CD14-positive monocyte (primary cell): ENCODE measurements at regions not wholly inside any gene's neighbourhood (a gene's known extent, or its start where the extent isn't known, plus 50 kb on each side); places are given as distances from the start of the nearest gene placed in this dataset.

Source experiments
- DNase-seq, 3 donors: peaks; one replicate each; pipeline ENCODE4 v3.0.0-alpha.2; 2011 to 2022
- H2AFZ ChIP-seq: 2 replicates; pipeline ENCODE4 v1.6.0; 2012; ENCODE audit warnings: mild to moderate bottlenecking, low read depth, low read length, inconsistent platforms; ENCODE audit not compliant: insufficient read depth, poor library complexity, severe bottlenecking
- H3K27ac ChIP-seq, 2 donors: 1 replicate in 1 of 2; 2 replicates in 1 of 2; pipeline ENCODE4 v1.5.1; 2012 to 2013; ENCODE audit warnings: low read length in 2 of 2, control low read depth in 1 of 2, inconsistent platforms in 1 of 2, low read depth in 1 of 2, mild to moderate bottlenecking in 1 of 2
- H3K27me3 ChIP-seq, 2 donors: one replicate each; pipeline versions ENCODE4 v1.6.0 to v1.6.1; 2011 to 2013; ENCODE audit warnings: low read length in 2 of 2; ENCODE audit not compliant: control insufficient read depth in 2 of 2, insufficient read depth in 2 of 2
- H3K36me3 ChIP-seq, 2 donors: replicated peaks in 1 of 2; 1 replicate in 1 of 2; 2 replicates in 1 of 2; pipeline versions ENCODE4 v1.5.1 to v1.6.1; 2012 to 2013; ENCODE audit warnings: low read length in 2 of 2, control low read depth in 1 of 2, inconsistent platforms in 1 of 2, mild to moderate bottlenecking in 1 of 2; ENCODE audit not compliant: insufficient read depth in 2 of 2, control insufficient read depth in 1 of 2
- H3K4me1 ChIP-seq, 2 donors: 1 replicate in 1 of 2; 2 replicates in 1 of 2; pipeline versions ENCODE4 v1.5.1 to v1.6.1; 2012 to 2013; ENCODE audit warnings: low read length in 2 of 2, control low read depth in 1 of 2, inconsistent platforms in 1 of 2, mild to moderate bottlenecking in 1 of 2, moderate library complexity in 1 of 2; ENCODE audit not compliant: insufficient read depth in 2 of 2, control insufficient read depth in 1 of 2
- H3K4me2 ChIP-seq: replicated peaks from 2 replicates; pipeline ENCODE3; 2012; ENCODE audit warnings: low read length, moderate library complexity, mild to moderate bottlenecking; ENCODE audit not compliant: poor library complexity, severe bottlenecking; ENCODE audit errors: extremely low read depth
- H3K4me3 ChIP-seq, 3 experiments: fragments of 200-600 bp in 1 of 3; sonication (generic) in 1 of 3; replicated peaks in 1 of 3; 1 replicate in 2 of 3; 2 replicates in 1 of 3; pipeline ENCODE4 v1.5.1; 2011 to 2013; ENCODE audit warnings: low read length in 3 of 3, mild to moderate bottlenecking in 3 of 3, control low read depth in 2 of 3, low read depth in 2 of 3, inconsistent platforms in 1 of 3, moderate library complexity in 1 of 3
- H3K79me2 ChIP-seq: 2 replicates; pipeline ENCODE4 v1.6.0; 2012; ENCODE audit warnings: mild to moderate bottlenecking, control low read depth, inconsistent platforms, low read length, moderate library complexity; ENCODE audit not compliant: insufficient read depth
- H3K9ac ChIP-seq: 2 replicates; pipeline ENCODE4 v1.6.0; 2017; ENCODE audit warnings: low read length, mild to moderate bottlenecking; ENCODE audit not compliant: insufficient read depth, poor library complexity, severe bottlenecking
- H3K9me3 ChIP-seq, 2 donors: replicated peaks in 1 of 2; 1 replicate in 1 of 2; 2 replicates in 1 of 2; pipeline versions ENCODE4 v1.5.1 to v1.6.1; 2012 to 2013; ENCODE audit warnings: low read length in 2 of 2, control low read depth in 1 of 2; ENCODE audit not compliant: control insufficient read depth in 1 of 2, insufficient read depth in 1 of 2
- H4K20me1 ChIP-seq: 2 replicates; pipeline ENCODE4 v1.6.0; 2012; ENCODE audit warnings: mild to moderate bottlenecking, low read length, control low read depth, moderate library complexity; ENCODE audit not compliant: insufficient read depth
- H3K27ac Mint-ChIP-seq, 7 donors: one replicate each; pipeline ENCODE4 v1.8.0; 2020; ENCODE audit warnings: mild to moderate bottlenecking in 7 of 7, mixed read lengths in 7 of 7, moderate library complexity in 6 of 7, inconsistent platforms in 2 of 7
- H3K27me3 Mint-ChIP-seq, 3 donors: one replicate each; pipeline ENCODE4 v1.8.0; 2021 to 2022; ENCODE audit warnings: low read depth in 3 of 3, mild to moderate bottlenecking in 3 of 3, mixed read lengths in 3 of 3, moderate library complexity in 3 of 3, inconsistent platforms in 1 of 3
- H3K36me3 Mint-ChIP-seq, 2 donors: one replicate each; pipeline ENCODE4 v1.8.0; 2020; ENCODE audit warnings: mixed read lengths in 2 of 2, inconsistent platforms in 1 of 2, mild to moderate bottlenecking in 1 of 2
- H3K4me1 Mint-ChIP-seq: one replicate; pipeline ENCODE4 v1.8.0; 2020; ENCODE audit warnings: mild to moderate bottlenecking, mixed read lengths
- H3K4me3 Mint-ChIP-seq, 2 donors: one replicate each; pipeline ENCODE4 v1.8.0; 2020; ENCODE audit warnings: mild to moderate bottlenecking in 2 of 2, mixed read lengths in 2 of 2, moderate library complexity in 1 of 2
- H3K9me3 Mint-ChIP-seq, 7 donors: one replicate each; pipeline ENCODE4 v1.8.0; 2020 to 2022; ENCODE audit warnings: mixed read lengths in 7 of 7, mild to moderate bottlenecking in 6 of 7, moderate library complexity in 6 of 7, inconsistent platforms in 2 of 7
- WGBS: methylation state at CpG from one replicate; pipeline ENCODE4 v1.1.5; 2013; ENCODE audit warnings: missing lambda C conversion rate; ENCODE audit not compliant: insufficient coverage; 5-methylcytosine and 5-hydroxymethylcytosine counted together
- intact Hi-C, 2 donors: fragments of 100-400 bp; cut with micrococcal nuclease; formaldehyde crosslinking; loops; one replicate each; pipeline versions ENCODE4 v1.15.0 to v1.15.1; 2023
- TF ChIP-seq, protein P1 (sequence below): fragments of 200-600 bp; IDR thresholded peaks from one replicate; pipeline ENCODE4 v1.8.0; 2022; ENCODE audit warnings: antibody characterized with exemption, mild to moderate bottlenecking

GRCh38 chr18:9048236-9048635, 54.3 kb upstream of the NDUFV2 start:
- 100% methylated on average over 2 of the region's 5 CpGs for WGBS
- Mint-ChIP-seq H3K27me3 (peaks cover 0 to 3% (median 0%) of the 10 kb centered on the region in 3 donors), H3K4me3 (no peak overlapping the region), H3K4me1 (no peaks in the 10 kb centered on the region), H3K9me3 (peaks cover 23 to 40% (median 37%) of the 10 kb centered on the region in 7 donors), H3K36me3 (peaks cover 0 to 3% of the 10 kb centered on the region in 2 donors), H3K27ac (peak overlapping the region in 1 of 7 donors; percentile 71)
- Histone ChIP-seq H3K9me3 (peaks cover 20 to 29% of the 10 kb centered on the region in 2 donors), H3K4me2 (no peak overlapping the region), H3K36me3 (no peaks in the 10 kb centered on the region), H3K27ac (no peak overlapping the region), H3K4me3 (no peak overlapping the region), H3K27me3 (no peaks in the 10 kb centered on the region), H3K79me2 (no peaks in the 10 kb centered on the region), H4K20me1 (no peaks in the 10 kb centered on the region), H2AFZ (no peak overlapping the region), H3K4me1 (no peaks in the 10 kb centered on the region), H3K9ac (no peak overlapping the region)
- DNase-seq: no peak
- TF ChIP-seq, protein P1, sequence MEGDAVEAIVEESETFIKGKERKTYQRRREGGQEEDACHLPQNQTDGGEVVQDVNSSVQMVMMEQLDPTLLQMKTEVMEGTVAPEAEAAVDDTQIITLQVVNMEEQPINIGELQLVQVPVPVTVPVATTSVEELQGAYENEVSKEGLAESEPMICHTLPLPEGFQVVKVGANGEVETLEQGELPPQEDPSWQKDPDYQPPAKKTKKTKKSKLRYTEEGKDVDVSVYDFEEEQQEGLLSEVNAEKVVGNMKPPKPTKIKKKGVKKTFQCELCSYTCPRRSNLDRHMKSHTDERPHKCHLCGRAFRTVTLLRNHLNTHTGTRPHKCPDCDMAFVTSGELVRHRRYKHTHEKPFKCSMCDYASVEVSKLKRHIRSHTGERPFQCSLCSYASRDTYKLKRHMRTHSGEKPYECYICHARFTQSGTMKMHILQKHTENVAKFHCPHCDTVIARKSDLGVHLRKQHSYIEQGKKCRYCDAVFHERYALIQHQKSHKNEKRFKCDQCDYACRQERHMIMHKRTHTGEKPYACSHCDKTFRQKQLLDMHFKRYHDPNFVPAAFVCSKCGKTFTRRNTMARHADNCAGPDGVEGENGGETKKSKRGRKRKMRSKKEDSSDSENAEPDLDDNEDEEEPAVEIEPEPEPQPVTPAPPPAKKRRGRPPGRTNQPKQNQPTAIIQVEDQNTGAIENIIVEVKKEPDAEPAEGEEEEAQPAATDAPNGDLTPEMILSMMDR: no peak
- intact Hi-C loops: no loop called here

DNA sequence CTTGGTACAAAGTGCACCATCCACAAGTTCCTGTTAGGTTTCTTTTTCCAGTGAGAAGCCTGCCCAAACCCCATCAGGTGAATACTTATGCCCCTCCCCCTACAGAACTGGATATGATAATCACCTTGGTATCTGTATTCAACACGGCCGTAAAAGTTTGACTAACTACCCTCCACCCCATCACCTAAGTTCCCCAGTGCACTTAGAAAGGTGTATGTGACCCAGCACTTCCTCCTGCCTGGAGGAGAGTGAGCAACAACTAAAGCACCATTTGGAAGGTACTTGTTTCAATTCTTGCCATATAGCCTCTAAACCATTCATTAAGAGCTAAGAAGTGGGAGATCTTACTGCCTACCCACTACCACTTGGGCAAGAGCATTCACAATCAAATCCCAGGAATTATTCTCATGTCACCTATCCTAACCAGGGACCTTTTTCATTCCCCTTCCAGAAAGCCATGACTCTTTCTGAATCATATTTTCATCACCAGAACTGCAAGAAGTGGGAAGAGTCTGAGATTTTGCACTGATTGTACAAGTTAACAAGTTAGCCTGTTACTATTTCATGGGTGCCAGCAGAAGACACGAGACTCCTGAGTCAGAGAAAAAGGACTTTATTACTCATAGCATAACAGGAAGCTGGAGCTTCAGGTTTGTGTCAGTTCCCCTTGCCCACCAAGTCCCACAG, 53.5 kb upstream of the NDUFV2 start:
- Histone ChIP-seq H3K4me2 (no peak overlapping the region), H2AFZ (no peak overlapping the region), H3K9me3 (peaks cover 23 to 29% of the 10 kb centered on the region in 2 donors), H3K4me1 (no peaks in the 10 kb centered on the region), H3K9ac (no peak overlapping the region), H4K20me1 (no peaks in the 10 kb centered on the region), H3K27ac (no peak overlapping the region), H3K79me2 (no peaks in the 10 kb centered on the region), H3K27me3 (no peaks in the 10 kb centered on the region), H3K4me3 (no peak overlapping the region), H3K36me3 (no peaks in the 10 kb centered on the region)
- no peaks in the 10 kb centered on the region for H3K4me1 Mint-ChIP-seq
- intact Hi-C loops: no loop called here
- H3K9me3 Mint-ChIP-seq: peaks cover 25 to 43% (median 39%) of the 10 kb centered on the region in 7 donors
- H3K27me3 Mint-ChIP-seq: peaks cover 0 to 2% (median 0%) of the 10 kb centered on the region in 3 donors
- no peak overlapping the region for H3K4me3 Mint-ChIP-seq
- WGBS: 50% methylated on average over 1 of the region's 3 CpGs
- TF ChIP-seq, protein P1: no peak
- H3K36me3 Mint-ChIP-seq: peaks cover 0 to 3% of the 10 kb centered on the region in 2 donors
- peak overlapping the region in 2 of 7 donors; percentile 35 to 46 for H3K27ac Mint-ChIP-seq
- DNase-seq: peak in 1 of 3 donors; percentile 55
